ENCODE measurements at regions not wholly inside any gene's neighbourhood (a gene's known extent, or its start where the extent isn't known, plus 50 kb on each side); places are given as distances from the start of the nearest gene placed in this dataset.

GRCh38 chr5:67451640-67452279, 255.2 kb upstream of the CD180 start:
- no peak for DNase-seq (ENCODE audit: extremely low read depth, low read depth)
- TF ChIP-seq, protein P1, sequence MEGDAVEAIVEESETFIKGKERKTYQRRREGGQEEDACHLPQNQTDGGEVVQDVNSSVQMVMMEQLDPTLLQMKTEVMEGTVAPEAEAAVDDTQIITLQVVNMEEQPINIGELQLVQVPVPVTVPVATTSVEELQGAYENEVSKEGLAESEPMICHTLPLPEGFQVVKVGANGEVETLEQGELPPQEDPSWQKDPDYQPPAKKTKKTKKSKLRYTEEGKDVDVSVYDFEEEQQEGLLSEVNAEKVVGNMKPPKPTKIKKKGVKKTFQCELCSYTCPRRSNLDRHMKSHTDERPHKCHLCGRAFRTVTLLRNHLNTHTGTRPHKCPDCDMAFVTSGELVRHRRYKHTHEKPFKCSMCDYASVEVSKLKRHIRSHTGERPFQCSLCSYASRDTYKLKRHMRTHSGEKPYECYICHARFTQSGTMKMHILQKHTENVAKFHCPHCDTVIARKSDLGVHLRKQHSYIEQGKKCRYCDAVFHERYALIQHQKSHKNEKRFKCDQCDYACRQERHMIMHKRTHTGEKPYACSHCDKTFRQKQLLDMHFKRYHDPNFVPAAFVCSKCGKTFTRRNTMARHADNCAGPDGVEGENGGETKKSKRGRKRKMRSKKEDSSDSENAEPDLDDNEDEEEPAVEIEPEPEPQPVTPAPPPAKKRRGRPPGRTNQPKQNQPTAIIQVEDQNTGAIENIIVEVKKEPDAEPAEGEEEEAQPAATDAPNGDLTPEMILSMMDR (IDR thresholded peaks at IDR 0.05; ENCODE audit: low read depth, low read length), result no peak

GRCh38 chr5:67447732-67448131, 251.1 kb upstream of the CD180 start:
- DNase-seq (ENCODE audit: extremely low read depth, low read depth), result no peak
- TF ChIP-seq, protein P1 (IDR thresholded peaks at IDR 0.05; ENCODE audit: low read depth, low read length), result no peak

DNA sequence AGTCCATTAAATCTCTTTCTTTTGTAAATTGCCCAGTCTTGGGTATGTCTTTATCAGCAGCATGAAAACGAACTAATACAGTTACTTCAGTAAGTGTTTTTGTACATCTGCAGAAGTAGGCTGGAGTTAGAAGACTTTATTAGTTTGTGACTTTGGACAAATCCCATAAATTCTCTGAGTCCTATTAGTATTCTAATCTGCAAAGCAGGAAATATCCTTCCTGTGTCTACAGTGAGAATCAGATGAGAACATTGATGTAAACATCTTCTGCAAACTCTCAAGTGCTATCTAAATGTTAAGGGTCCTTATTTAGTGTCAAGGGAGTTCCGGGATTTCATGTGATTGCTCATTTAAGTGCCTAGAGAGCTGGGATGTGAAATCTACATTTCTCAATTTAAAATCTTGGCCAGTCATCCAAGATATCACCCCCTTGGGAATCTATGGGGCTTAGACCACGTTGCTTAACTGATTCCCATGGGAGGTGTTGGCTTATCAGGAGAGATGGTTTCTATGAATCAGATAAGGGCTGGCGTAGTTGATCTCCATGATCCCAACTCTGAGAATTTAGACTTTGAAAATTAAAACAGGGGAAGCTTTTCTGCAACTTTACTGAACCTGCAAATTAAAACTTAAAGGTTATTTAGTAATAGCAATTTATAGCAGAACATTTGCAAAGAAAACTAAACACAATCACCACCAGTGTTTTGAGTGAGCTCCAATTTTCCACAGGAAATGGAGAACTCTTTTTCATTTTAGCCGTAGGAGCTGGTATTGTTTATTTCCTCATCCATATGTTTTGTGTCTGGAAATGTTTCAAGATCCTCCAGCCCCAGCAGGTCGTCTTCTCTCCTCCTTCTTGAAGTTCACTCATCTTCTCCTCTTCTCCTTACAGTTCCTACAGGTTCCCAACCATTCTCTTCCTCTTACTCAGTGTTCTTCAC, 241.6 kb upstream of the CD180 start:
- TF ChIP-seq, protein P1 (IDR thresholded peaks at IDR 0.05; ENCODE audit: low read depth, low read length), result no peak
- DNase-seq (ENCODE audit: extremely low read depth, low read depth), result no peak

GRCh38 chr5:67435032-67435431, 238.4 kb upstream of the CD180 start:
- DNase-seq (ENCODE audit: extremely low read depth, low read depth), result no peak
- TF ChIP-seq, protein P1 (IDR thresholded peaks at IDR 0.05; ENCODE audit: low read depth, low read length), result no peak

DNA sequence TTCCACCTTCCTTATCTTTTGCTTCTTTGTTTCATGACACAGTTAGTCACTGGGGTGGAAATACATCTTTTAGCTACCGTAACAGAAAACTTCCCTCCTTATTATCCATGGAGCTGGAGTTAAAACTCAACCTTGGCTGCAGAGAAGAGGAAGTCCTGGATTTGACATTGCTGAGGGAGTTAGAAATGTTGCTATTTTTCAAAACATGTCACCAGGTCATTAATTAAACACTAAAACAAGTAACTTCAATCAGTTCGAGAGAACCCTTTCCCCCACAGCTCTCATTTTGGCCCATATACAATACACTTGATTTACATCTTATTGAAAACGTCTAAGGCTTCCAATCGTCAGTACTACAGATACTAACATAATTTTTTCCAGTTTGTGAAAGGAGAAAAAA, 237.9 kb upstream of the CD180 start:
- TF ChIP-seq, protein P1 (IDR thresholded peaks at IDR 0.05; ENCODE audit: low read depth, low read length), result no peak
- no peak for DNase-seq (ENCODE audit: extremely low read depth, low read depth)

GRCh38 chr5:67432606-67433005, 236.0 kb upstream of the CD180 start:
- TF ChIP-seq, protein P1 (IDR thresholded peaks at IDR 0.05; ENCODE audit: low read depth, low read length), result no peak
- DNase-seq (ENCODE audit: extremely low read depth, low read depth), result no peak

DNA sequence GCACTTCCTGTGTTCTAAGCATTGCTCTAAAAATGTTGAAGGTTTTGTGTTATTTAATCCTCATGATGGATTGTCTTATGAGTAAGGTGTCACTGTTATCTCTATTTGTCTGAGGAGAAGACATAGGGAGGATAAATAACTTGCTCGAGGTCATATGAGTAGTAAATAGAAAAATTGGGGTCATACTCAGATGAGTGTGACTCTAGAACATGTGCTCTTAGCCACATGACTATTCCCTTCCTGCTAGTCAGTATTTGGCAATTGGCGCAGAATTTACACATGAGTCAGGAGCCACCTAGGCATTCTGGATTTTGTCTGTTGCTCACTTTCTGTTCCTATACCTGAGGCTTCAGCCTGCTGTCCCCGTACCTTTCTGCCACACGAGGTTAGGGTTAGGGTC, 234.6 kb upstream of the CD180 start:
- DNase-seq (ENCODE audit: extremely low read depth, low read depth), result no peak
- TF ChIP-seq, protein P1 (IDR thresholded peaks at IDR 0.05; ENCODE audit: low read depth, low read length), result no peak

All from AG09319 (cell line).